ENCODE measurements at regions not wholly inside any gene's neighbourhood (a gene's known extent, or its start where the extent isn't known, plus 50 kb on each side); places are given as distances from the start of the nearest gene placed in this dataset.

DNA sequence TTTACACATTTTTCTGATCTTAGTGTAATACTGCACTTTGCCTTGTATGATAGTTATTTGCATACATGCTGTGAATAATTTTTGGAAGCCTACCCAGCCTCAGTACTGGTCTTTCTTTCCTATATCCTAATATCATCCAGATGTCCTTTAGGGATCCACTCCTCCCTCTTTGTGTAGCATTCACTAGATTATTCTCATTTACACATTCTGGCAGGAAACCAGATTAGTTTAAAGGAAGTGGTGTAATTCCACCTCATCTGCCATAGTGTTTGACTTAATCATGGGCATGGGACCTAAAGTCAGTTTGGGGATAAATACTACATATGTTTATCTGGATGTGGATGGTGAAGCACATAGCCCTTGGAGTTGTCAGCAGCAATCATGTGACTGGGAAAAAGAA lies 444.9 kb upstream of the MAP2 start:
- no peak for TF ChIP-seq HDGF (IDR thresholded peaks at IDR 0.05; ENCODE audit: borderline replicate concordance)
- TF ChIP-seq ZNF384 (IDR thresholded peaks at IDR 0.05) = no peak
- TF ChIP-seq SP1 (IDR thresholded peaks at IDR 0.05) = no peak
- no peak for TF ChIP-seq ARNT (IDR thresholded peaks at IDR 0.05)
- TF ChIP-seq ELF4 (IDR thresholded peaks at IDR 0.05) = no peak
- TF ChIP-seq FOXM1 (IDR thresholded peaks at IDR 0.05; ENCODE audit: borderline replicate concordance) = no peak
- no peak for TF ChIP-seq L3MBTL2 (conservative IDR thresholded peaks at IDR 0.05)
- ChIA-PET POLR2A (no interaction called here), CTCF (no interaction called here)

DNA sequence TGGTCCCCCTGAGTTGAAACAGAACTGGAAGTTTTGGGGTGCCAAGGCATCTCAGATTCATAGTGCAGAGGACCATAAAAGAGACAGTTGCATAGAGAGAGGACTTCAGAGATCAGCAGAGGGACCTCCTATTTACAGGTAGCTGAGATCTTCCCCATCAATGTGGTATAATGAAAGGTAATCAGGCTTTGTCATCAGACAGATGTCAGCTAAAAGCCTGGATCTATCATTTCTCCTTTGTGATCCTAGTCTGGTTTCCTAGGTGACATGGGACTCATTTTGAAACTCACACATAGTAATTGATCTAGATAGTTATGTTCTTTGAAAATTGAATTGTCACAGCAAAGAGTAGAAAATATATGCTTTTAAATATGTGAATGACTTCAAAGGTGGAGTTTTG lies 443.5 kb upstream of the MAP2 start:
- CTCF ChIA-PET = no interaction called here
- no peak for DNase-seq (ENCODE audit: extremely low spot score)
- TF ChIP-seq FOXA1 (IDR thresholded peaks at IDR 0.05) = no peak
- TF ChIP-seq BHLHE40 (IDR thresholded peaks at IDR 0.05; ENCODE audit: borderline replicate concordance) = no peak
- no peak for TF ChIP-seq TARDBP (IDR thresholded peaks at IDR 0.05)
- no peak for TF ChIP-seq ELF4 (IDR thresholded peaks at IDR 0.05)
- TF ChIP-seq, protein P1, sequence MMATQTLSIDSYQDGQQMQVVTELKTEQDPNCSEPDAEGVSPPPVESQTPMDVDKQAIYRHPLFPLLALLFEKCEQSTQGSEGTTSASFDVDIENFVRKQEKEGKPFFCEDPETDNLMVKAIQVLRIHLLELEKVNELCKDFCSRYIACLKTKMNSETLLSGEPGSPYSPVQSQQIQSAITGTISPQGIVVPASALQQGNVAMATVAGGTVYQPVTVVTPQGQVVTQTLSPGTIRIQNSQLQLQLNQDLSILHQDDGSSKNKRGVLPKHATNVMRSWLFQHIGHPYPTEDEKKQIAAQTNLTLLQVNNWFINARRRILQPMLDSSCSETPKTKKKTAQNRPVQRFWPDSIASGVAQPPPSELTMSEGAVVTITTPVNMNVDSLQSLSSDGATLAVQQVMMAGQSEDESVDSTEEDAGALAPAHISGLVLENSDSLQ (IDR thresholded peaks at IDR 0.05) = no peak
- TF ChIP-seq HDGF (IDR thresholded peaks at IDR 0.05; ENCODE audit: borderline replicate concordance) = no peak
- no peak for TF ChIP-seq L3MBTL2 (conservative IDR thresholded peaks at IDR 0.05)
- TF ChIP-seq SP1 (IDR thresholded peaks at IDR 0.05) = no peak
- no peak for TF ChIP-seq FOXM1 (IDR thresholded peaks at IDR 0.05; ENCODE audit: borderline replicate concordance)
- TF ChIP-seq LEF1 (IDR thresholded peaks at IDR 0.05; ENCODE audit: borderline replicate concordance) = no peak
- TF ChIP-seq ARNT (IDR thresholded peaks at IDR 0.05) = no peak
- POLR2A ChIA-PET = no interaction called here

More for the DNA sequence above, 444.9 kb upstream of the MAP2 start:
- DNase-seq (ENCODE audit: extremely low spot score) = no peak

DNA sequence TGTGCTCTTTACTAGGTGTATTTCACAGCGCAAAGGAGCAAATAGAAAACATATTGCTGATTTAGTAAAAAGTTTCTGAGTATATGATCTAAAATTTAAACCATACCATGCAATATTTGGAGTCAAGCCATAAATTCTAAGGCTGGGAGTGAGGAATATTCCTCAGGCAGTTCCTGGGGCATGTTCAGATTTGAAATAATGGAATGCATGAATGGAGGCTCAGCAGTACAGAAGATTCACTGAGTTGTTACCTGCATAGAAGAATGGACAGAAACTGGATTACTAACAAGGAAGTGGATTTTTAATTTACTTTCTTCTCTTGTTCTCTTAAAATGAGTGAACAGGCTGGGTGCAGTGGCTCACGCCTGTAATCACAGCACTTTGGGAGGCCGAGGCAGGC lies 441.0 kb upstream of the MAP2 start:
- TF ChIP-seq SP1 (IDR thresholded peaks at IDR 0.05) (no peak), LEF1 (IDR thresholded peaks at IDR 0.05; ENCODE audit: borderline replicate concordance) (no peak), SUZ12 (IDR thresholded peaks at IDR 0.05) (no peak), ELF4 (IDR thresholded peaks at IDR 0.05) (no peak), TARDBP (IDR thresholded peaks at IDR 0.05) (no peak), ARNT (IDR thresholded peaks at IDR 0.05) (no peak), ZNF384 (IDR thresholded peaks at IDR 0.05) (no peak), BHLHE40 (IDR thresholded peaks at IDR 0.05; ENCODE audit: borderline replicate concordance) (no peak), CTBP1 (IDR thresholded peaks at IDR 0.05; ENCODE audit: borderline replicate concordance) (no peak), FOXM1 (IDR thresholded peaks at IDR 0.05; ENCODE audit: borderline replicate concordance) (no peak), FOXA1 (IDR thresholded peaks at IDR 0.05) (no peak)
- TF ChIP-seq, protein P1 (IDR thresholded peaks at IDR 0.05) = no peak
- ChIA-PET CTCF (no interaction called here), POLR2A (no interaction called here)
- DNase-seq (ENCODE audit: extremely low spot score) = no peak

DNA sequence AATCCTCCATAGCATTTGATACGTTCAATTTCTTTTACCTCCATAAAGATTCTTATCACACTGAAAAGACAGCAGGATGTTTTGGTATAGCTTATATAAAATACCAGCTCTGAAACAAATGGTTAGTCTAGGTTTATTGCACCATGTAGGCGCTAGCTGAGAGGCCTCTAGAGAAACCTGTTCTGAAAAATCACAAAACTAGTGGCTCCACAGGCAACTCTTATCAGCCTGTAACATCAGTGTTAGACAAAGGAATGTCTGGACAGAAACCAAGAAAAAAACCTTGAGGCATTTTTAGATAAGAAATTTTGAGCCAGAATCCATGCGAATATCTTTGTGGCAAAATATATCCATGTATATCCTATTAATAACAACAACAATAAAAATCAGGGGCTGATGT lies 440.4 kb upstream of the MAP2 start:
- ChIA-PET CTCF (no interaction called here), POLR2A (no interaction called here)

DNA sequence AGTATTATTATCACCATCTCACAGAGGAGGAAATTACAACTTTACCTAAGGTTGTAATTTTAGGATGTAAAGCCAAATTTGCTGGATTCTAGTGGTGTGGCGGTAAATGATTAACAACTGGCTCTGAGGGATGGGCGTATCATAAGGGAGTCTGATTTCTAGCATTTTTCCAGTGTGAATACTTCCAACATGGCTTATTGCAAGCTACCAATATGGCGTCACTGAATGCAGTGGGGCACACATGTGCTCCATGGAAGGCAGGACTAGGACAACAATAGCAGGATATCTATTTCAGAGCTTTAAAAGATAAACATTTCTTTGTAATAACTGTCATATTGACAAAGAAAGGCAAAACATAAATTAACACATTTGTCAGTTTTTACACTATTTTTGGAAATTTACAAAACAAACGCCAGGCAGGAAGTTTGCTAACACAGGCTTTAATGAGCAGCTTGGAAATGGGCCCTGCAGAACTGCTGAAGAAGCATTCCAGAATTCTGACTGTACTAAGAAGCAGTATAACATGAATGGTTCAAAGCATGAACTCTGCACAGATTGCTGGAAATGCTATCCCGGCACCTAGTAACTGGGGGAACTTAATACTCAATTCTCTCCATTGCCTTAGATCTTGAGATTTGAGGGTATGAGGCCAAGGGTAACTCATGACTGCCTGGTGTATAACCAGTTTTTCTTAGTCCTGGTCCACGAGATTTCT lies 439.3 kb upstream of the MAP2 start:
- no peak for TF ChIP-seq SP1 (IDR thresholded peaks at IDR 0.05)
- ChIA-PET POLR2A (no interaction called here), CTCF (no interaction called here)
- DNase-seq (ENCODE audit: extremely low spot score) = no peak

More for the DNA sequence above, 440.4 kb upstream of the MAP2 start:
- TF ChIP-seq LEF1 (IDR thresholded peaks at IDR 0.05; ENCODE audit: borderline replicate concordance) = no peak
- DNase-seq (ENCODE audit: extremely low spot score) = no peak

DNA sequence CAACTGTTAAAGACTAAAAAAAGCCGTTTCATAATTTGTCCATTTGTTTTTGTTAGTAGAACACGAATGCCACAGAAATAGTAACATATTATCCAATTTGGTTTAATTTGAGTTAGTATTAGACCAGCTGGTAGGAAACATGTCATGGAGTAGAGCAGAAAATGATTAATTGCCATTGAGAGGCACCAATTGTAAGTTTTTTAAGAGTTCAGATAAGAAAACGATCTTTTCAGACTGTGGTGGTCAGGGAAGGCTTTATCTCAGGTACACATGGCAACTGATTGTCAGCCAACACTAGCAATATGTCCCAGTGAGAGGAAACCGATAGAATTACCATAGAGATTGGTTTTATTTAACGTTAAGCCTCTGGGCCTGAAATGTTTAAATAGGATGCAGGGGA lies 438.2 kb upstream of the MAP2 start:
- ChIA-PET CTCF (no interaction called here), POLR2A (no interaction called here)
- TF ChIP-seq BHLHE40 (IDR thresholded peaks at IDR 0.05; ENCODE audit: borderline replicate concordance) = no peak
- no peak for TF ChIP-seq HDGF (IDR thresholded peaks at IDR 0.05; ENCODE audit: borderline replicate concordance)
- no peak for DNase-seq (ENCODE audit: extremely low spot score)

DNA sequence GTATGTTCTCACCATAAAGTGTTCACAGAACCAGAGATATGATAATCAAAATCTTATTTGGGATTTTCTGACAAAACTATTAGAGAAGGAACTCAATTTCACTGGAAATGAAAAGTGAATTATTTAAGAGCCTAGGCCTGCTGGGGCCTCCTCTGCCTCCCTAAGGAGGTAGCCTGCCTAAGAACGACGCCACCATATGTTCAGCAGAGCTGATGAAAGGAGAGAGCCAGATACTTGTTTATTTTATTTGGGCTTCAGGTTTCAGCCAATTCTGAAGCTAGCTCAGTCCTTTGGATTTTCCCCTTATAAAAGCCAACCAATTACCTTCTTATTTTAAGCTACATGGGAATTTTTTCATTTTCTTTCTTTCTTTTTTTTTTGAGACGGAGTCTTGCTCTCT lies 433.1 kb upstream of the MAP2 start:
- no peak for TF ChIP-seq FOXK2 (IDR thresholded peaks at IDR 0.05)
- no peak for TF ChIP-seq L3MBTL2 (conservative IDR thresholded peaks at IDR 0.05)
- no peak for TF ChIP-seq HDGF (IDR thresholded peaks at IDR 0.05; ENCODE audit: borderline replicate concordance)
- no peak for TF ChIP-seq TARDBP (IDR thresholded peaks at IDR 0.05)
- no peak for TF ChIP-seq FOXM1 (IDR thresholded peaks at IDR 0.05; ENCODE audit: borderline replicate concordance)
- TF ChIP-seq ARNT (IDR thresholded peaks at IDR 0.05) = no peak
- TF ChIP-seq ZNF384 (IDR thresholded peaks at IDR 0.05) = no peak
- TF ChIP-seq, protein P1 (IDR thresholded peaks at IDR 0.05) = no peak
- TF ChIP-seq BHLHE40 (IDR thresholded peaks at IDR 0.05; ENCODE audit: borderline replicate concordance) = no peak
- no peak for TF ChIP-seq CTBP1 (IDR thresholded peaks at IDR 0.05; ENCODE audit: borderline replicate concordance)
- no peak for TF ChIP-seq SP1 (IDR thresholded peaks at IDR 0.05)
- TF ChIP-seq ELF4 (IDR thresholded peaks at IDR 0.05) = no peak
- no peak for TF ChIP-seq NFRKB (IDR thresholded peaks at IDR 0.05)
- no peak for TF ChIP-seq LEF1 (IDR thresholded peaks at IDR 0.05; ENCODE audit: borderline replicate concordance)
- no peak for TF ChIP-seq SUZ12 (IDR thresholded peaks at IDR 0.05)
- no peak for TF ChIP-seq FOXA1 (IDR thresholded peaks at IDR 0.05)
- DNase-seq (ENCODE audit: extremely low spot score) = no peak
- CTCF ChIA-PET = no interaction called here
- POLR2A ChIA-PET = no interaction called here
